HS-27A (cell line): ENCODE measurements at regions not wholly inside any gene's neighbourhood (a gene's known extent, or its start where the extent isn't known, plus 50 kb on each side); places are given as distances from the start of the nearest gene placed in this dataset.
"Not testable (repeated sequence)": the region's sequence is repeated elsewhere in the genome, so short reads cannot be mapped to it uniquely, and the experiment has no call there.

Source experiments
- DNase-seq: peaks from one replicate; pipeline ENCODE4 v3.0.0-alpha.2; 2012; ENCODE audit warnings: low read depth, missing footprints

DNA sequence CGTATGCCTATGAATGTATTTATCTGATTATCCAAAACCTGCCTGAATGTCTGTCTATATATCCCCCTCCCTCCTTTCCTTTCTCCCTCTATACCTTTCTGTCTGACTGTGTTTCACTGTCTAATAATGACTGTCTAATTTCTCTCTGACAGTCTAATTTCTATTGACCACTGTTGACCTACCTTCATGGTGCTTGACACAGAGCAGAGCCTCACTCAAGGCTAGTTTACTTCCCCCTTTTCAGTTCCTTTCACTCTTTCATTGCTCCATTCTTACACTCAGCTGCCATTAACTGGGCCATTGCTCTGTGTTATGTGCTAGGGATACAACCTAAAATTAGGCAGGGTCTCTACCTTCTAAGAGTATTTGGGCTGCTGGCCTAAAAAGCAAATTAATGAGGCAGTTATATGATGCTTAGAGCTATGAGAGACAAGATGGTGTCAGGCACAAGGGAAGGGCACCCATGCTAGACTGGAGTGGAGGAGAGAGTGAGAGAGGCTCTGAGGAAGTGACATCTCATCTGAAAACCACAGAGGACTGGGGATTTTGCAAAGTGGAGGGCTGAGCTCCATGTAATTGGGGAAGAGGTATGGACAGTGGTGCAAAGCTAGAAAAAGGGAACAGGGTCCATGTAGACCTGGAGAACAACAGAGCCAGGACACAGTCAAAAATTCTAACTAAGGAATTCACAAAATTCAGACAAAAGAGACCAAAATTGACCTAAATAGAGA, 348.6 kb upstream of the CHRNA7 start:
- DNase-seq, result not testable (repeated sequence)

DNA sequence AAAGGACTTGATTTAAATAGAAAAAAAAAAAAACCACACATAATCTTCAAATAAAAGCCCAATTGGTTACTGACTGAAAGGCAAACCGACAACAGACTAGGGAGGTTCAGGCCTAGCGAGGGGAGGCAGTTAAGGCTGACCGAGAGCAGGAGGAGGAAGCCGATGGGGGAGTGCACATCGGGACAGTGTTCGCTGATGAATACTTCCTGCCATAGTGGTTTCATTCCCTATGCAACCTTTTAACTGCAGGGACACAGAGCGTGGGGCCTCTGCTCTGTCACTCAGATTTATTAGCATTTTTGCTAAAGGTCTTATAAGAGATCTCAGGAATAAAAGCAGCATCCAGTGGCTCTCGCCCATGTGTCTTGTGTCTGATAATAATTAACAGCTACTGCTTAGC, 343.2 kb upstream of the CHRNA7 start:
- not testable (repeated sequence) for DNase-seq

DNA sequence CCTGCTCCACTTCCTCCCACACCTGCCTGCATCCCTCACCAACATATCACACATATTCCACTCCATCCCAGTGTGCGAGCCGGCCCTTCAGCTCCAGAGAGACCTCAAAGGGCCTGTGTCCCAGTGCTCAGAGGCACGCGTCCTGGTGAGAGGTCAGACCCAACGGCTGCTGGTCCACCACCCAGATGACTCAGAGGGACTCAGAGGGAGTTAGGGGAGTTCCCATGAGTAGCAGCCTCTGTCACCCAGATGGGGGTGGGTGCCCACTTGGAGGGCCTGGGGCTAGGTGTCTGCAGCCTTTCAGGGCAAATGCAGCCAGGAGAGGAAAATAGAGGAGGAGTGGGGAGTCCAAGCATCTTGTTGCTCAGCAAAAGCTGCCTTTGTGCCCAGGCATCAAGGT, 333.8 kb upstream of the CHRNA7 start:
- not testable (repeated sequence) for DNase-seq

DNA sequence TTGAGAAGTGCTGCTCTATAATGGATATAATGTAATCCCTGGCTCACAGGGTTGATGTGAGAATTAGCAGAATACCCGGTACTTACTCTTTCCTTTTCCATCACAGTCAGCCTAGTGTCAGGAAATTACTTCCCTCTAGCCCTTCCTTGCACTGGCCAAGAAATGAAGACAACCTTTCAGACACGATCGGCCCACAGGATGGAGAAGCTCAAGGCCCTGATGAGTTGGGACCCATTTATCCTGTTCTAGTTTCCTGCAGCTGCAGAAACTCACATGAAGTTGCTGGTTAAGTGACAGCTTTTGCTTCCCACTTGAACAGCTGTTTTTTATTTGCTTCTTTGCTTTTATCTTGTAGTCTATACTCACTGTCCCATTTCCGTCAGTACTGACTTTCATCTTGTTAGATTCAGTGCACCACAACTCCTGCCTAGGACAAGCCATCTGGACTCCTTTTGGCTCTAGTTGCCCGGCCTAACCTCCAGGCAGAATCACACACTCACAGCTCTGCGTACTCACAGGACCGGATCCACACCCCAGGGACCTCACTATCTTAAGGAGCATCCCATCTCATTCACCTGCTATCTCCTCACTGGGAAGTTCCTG, 325.1 kb upstream of the CHRNA7 start:
- DNase-seq, result not testable (repeated sequence)

GRCh38 chr15:31707944-31708702, 322.2 kb upstream of the CHRNA7 start:
- not testable (repeated sequence) for DNase-seq

DNA sequence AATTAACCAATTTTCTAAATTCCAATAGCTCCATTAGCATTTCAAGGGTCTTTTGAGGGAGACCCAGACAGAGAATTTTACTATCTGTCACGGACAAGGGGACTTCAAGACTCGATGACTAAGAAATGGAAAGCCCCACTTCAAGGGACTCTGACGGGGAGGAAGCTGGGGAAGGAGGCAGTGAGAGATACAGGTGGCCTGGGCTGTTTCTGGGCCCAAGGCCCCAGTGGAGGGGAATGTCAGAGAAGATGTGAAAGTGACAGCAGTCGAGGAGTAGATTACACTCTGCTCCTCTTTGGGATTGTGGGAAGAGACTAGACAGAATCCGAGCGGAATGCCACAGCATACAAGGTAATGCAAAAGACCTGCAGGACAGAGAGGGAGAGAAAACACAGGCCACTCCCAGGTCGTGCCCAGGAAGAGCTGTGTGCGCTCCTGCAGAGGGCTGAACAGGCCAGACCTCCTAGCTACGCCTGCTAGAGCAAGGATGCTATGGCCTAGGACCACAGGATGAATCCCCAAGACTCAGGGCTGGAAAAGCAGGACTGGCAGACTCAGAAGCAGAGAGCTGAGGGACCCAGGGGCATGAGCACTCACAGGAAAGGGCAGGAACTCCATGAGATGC, 321.5 kb upstream of the CHRNA7 start:
- not testable (repeated sequence) for DNase-seq

GRCh38 chr15:31709479-31709878, 320.8 kb upstream of the CHRNA7 start:
- not testable (repeated sequence) for DNase-seq

GRCh38 chr15:31710806-31711205, 319.5 kb upstream of the CHRNA7 start:
- DNase-seq, result not testable (repeated sequence)

DNA sequence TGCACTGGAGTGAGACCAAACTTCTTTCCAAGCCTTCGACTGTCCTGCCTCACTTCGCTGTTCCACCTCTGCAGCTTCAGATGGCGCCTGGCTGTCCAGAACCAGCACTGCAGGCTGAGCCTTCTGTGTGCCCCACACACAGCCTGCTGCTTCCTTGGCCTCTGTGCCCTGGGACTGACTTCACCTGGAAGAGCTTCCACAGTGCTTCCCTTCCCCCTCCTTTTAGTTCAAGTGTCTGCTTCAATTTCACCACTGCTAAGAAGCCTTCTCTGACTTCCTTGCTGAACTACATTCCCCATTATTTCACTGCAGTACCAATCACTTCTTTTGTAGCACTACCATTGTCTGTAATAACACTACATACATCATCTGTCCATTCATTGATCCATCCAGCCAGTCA, 315.1 kb upstream of the CHRNA7 start:
- not testable (repeated sequence) for DNase-seq

GRCh38 chr15:31718625-31719024, 311.7 kb upstream of the CHRNA7 start:
- not testable (repeated sequence) for DNase-seq

DNA sequence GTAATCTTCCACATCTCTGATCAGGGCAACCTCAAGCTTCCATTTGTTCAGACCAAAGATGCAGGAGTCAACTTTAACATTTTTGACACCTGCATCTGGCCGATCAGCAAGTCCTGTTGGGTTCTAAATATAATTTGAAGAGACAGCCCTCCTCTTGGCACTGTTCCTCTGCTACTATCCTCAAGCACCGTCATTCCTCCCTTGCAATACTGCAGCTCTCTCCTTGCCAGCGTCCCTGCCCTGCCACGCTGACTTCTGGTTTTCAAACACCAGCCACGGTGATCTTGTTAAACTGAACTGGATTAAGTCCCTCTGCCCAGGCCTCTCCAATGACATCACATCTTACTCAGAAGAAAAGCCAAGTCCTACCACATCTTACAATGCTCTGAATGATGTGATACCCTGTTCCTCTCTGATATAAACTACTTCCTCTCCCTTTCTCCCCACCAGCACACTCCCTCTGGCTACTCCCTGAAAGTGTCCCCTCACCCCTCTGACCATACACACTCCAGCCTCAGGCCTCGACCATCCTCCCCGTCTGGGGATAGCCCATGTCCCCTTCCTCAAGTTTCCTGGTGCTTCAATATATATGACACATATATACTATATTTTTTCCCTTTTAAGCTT, 310.8 kb upstream of the CHRNA7 start:
- not testable (repeated sequence) for DNase-seq

DNA sequence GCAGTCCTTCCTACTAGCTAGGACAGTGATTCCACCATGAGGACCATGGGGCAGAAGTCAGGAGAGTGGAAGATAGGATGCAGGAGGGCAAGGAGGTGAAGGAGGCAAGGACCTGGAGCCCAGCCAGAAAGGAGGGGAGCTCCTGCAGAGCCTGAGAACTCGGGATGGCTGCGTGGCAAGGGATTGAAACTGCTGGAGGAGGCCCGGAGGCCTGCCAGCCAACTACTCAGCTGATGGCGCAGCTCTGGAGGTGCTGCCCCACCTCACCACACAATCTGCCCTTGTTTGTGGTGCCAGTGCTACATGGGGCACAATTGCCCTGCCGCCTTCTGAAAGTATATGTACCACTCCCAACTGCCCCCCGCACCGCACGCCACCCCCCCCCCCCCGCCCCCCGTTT, 307.3 kb upstream of the CHRNA7 start:
- DNase-seq, result not testable (repeated sequence)

- DNase-seq, result not testable (repeated sequence)
These were observed 305.4 kb upstream of the CHRNA7 start for GRCh38 chr15:31724903-31725302.

DNA sequence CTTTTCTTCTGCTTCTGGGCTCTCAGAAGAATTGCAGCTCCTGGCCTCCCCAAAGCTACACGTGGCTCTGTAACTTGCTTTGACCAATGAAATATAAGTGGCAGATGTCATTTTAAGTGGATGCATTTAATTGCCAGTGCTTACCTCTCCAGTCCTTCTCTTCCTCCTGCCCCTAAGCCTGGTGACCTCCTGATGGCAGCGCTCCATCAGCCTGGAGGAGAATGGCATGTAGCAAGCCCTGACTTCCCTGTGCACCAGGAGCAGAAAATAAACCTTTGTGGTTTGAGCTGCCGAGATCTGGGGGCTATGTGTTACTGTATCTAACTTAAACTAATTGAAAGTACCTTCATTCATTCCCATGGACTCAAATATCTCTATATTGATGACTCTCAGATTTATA, 304.7 kb upstream of the CHRNA7 start:
- not testable (repeated sequence) for DNase-seq

- no peak for DNase-seq
These were observed 302.7 kb upstream of the CHRNA7 start for GRCh38 chr15:31727612-31728011.

GRCh38 chr15:31732726-31733125, 297.6 kb upstream of the CHRNA7 start:
- DNase-seq, result no peak

GRCh38 chr15:31733424-31733823, 296.9 kb upstream of the CHRNA7 start:
- no peak for DNase-seq

- DNase-seq, result no peak
These were observed 290.1 kb upstream of the CHRNA7 start for GRCh38 chr15:31740203-31740602.

GRCh38 chr15:31745841-31746240, 284.5 kb upstream of the CHRNA7 start:
- DNase-seq, result no peak

DNA sequence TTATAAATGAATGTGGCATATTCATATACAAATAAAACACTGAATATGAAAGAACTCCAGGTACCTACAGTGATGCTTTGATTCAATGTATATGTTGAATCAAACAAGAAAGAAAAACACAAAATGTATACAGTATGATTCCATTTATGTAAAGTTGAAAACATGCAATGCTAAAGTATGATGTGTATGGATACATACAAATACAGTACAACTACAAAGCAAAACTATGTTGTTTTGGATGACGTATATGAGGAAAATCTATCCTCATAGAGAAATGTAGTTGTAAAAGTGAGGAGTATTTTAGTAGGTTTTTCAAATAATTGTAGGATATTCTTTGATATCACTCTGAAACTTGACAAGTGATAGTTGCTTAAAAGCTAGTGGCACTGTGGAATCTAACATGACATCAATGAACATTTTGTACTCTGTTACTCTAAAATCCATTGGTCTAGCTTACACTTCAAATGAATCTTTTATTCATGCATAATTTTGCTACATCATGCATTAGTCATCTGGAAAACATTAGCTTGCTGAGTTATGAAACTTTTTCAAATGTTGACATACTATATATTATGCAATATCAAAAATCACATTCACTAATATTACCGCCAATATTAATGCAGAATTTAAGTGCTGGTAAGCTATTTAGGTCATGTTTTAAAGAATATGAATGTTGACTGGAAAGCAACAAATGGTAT, 278.1 kb upstream of the CHRNA7 start:
- no peak for DNase-seq

DNA sequence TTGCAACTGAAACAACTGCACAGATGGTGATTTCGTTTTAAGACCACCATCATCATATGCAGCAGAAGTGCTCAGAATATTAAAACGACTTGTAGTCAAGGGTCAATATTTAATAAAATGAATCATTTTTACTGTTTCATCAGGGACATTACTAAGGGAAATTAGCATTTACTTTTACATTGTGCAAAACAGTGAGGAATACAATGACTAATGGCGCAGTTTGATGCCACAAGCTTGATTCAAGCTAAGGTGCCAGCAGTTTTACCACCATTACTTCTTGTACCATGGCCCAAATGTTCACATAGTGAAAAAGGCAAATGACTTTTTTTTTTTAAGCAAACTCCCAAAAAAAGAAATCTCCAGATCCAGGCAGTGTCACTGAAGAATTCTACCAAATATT, 277.4 kb upstream of the CHRNA7 start:
- no peak for DNase-seq
